HepG2 (cell line): ENCODE measurements at regions not wholly inside any gene's neighbourhood (a gene's known extent, or its start where the extent isn't known, plus 50 kb on each side); places are given as distances from the start of the nearest gene placed in this dataset.

Experiments used
- ATAC-seq: fragments of 200-7000 bp; cut with Tn5 transposase; 3 replicates; pipeline ENCODE4 v1.9.1; 2020; ENCODE audit warnings: mild to moderate bottlenecking, moderate library complexity
- BruUV-seq: library from RNA; stranded (reverse); fragments of 400-500 nt; replicated peaks from 2 replicates; lab custom pipeline; 2021; lab: Mats Ljungman, UMichigan
- CTCF ChIA-PET: fragments of 300-600 bp; formaldehyde crosslinking; extraction: SDS; loops from one replicate; lab custom pipeline; 2021; ENCODE audit warnings: low total read pairs, inconsistent platforms, low intra/inter-chr PET ratio; lab: Yijun Ruan, JAX
- POLR2A ChIA-PET: fragments of 350-600 bp; sonication (Branson Sonifier 250); formaldehyde crosslinking; loops from one replicate; lab custom pipeline; 2020; ENCODE audit warnings: antibody characterized with exemption, inconsistent platforms; lab: Yijun Ruan, JAX
- DNase-seq: peaks from one replicate; pipeline ENCODE4 v3.0.0-alpha.2; 2015; ENCODE audit warnings: low spot score
- FAIRE-seq: peaks from 3 replicates; lab custom pipeline; 2011; peaks lifted over from hg19 to GRCh38; lab: Jason Lieb, UNC
- H2AFZ ChIP-seq: one replicate; pipeline ENCODE4 v1.6.1; 2011; ENCODE audit warnings: low read length, inconsistent platforms
- H3K27ac ChIP-seq: fragments of 300-600 bp; 3 replicates; pipeline ENCODE4 v1.8.0; 2011; ENCODE audit warnings: mixed run types, mild to moderate bottlenecking, mixed read lengths, low read length, inconsistent platforms; ENCODE audit not compliant: insufficient read depth; ENCODE audit errors: extremely low read length
- H3K27me3 ChIP-seq, 2 experiments: fragments of 200-600 bp in 1 of 2; 2 replicates in 1 of 2; 3 replicates in 1 of 2; pipeline versions ENCODE4 v1.6.0 to v1.8.0; 2011; ENCODE audit warnings: low read length in 2 of 2, mild to moderate bottlenecking in 2 of 2, moderate library complexity in 2 of 2, inconsistent platforms in 1 of 2; ENCODE audit not compliant: insufficient read depth in 2 of 2, control insufficient read depth in 1 of 2
- H3K36me3 ChIP-seq, 2 experiments: fragments of 200-600 bp in 1 of 2; replicated peaks in 1 of 2; 2 replicates in 1 of 2; 3 replicates in 1 of 2; pipeline versions ENCODE4 v1.5.1 to v1.8.0; 2011; ENCODE audit warnings: low read length in 2 of 2, inconsistent platforms in 1 of 2; ENCODE audit not compliant: insufficient read depth in 2 of 2, control insufficient read depth in 1 of 2
- H3K4me1 ChIP-seq: 2 replicates; pipeline ENCODE4 v1.5.1; 2012; ENCODE audit warnings: low read length, inconsistent platforms; ENCODE audit not compliant: insufficient read depth
- H3K4me2 ChIP-seq: 2 replicates; pipeline ENCODE4 v1.6.0; 2011; ENCODE audit warnings: low read depth, low read length, inconsistent platforms
- H3K4me3 ChIP-seq, 3 experiments: fragments of 200-600 bp in 1 of 3; sonication (generic), shearing (Covaris generic) in 1 of 3; replicated peaks in 1 of 3; 2 replicates each; pipeline ENCODE4 v1.5.1; 2011 to 2016; ENCODE audit warnings: low read length in 3 of 3, inconsistent platforms in 2 of 3, low read depth in 2 of 3, mild to moderate bottlenecking in 2 of 3, control low read depth in 1 of 3, mixed read lengths in 1 of 3; ENCODE audit not compliant: insufficient read depth in 1 of 3
- H3K79me2 ChIP-seq: one replicate; pipeline ENCODE4 v1.6.1; 2011; ENCODE audit warnings: low read length, inconsistent platforms; ENCODE audit not compliant: insufficient read depth
- H3K9ac ChIP-seq: 2 replicates; pipeline ENCODE4 v1.6.0; 2011; ENCODE audit warnings: mild to moderate bottlenecking, low read depth, low read length, inconsistent platforms; ENCODE audit not compliant: insufficient read depth
- H3K9me3 ChIP-seq: 2 replicates; pipeline ENCODE4 v1.5.1; 2012; ENCODE audit warnings: mild to moderate bottlenecking, low read length
- H4K20me1 ChIP-seq: 2 replicates; pipeline ENCODE4 v1.6.0; 2011; ENCODE audit warnings: inconsistent platforms, mild to moderate bottlenecking, low read length, moderate library complexity; ENCODE audit not compliant: insufficient read depth
- CBX5 ChIP-seq: sonication (generic); formaldehyde crosslinking; IDR thresholded peaks from 2 replicates; pipeline ENCODE4 v1.4.0; 2020; ENCODE audit warnings: missing genetic modification reagents, borderline replicate concordance
- HNRNPUL1 ChIP-seq: fragments of 200-400 bp; formaldehyde crosslinking; IDR thresholded peaks from 2 replicates; pipeline ENCODE4 v1.6.1; 2017; ENCODE audit warnings: low read depth, mild to moderate bottlenecking, low read length, moderate library complexity
- KLF9 ChIP-seq: IDR thresholded peaks from 2 replicates; pipeline ENCODE4 v1.6.1; 2016; ENCODE audit warnings: low read depth
- RFXANK ChIP-seq: IDR thresholded peaks from 2 replicates; pipeline ENCODE4 v1.6.1; 2016
- RXRA ChIP-seq: sonication (generic); formaldehyde crosslinking; IDR thresholded peaks from 2 replicates; pipeline ENCODE4 v1.5.1; 2020; ENCODE audit warnings: missing genetic modification reagents
- SMAD1 ChIP-seq: sonication (generic); formaldehyde crosslinking; IDR thresholded peaks from 2 replicates; pipeline ENCODE4 v1.4.0; 2020; ENCODE audit warnings: missing genetic modification reagents, low read depth, mild to moderate bottlenecking, borderline replicate concordance
- SYNCRIP ChIP-seq: fragments of 200-400 bp; formaldehyde crosslinking; IDR thresholded peaks from 2 replicates; pipeline ENCODE4 v1.6.1; 2018; ENCODE audit warnings: mild to moderate bottlenecking, low read depth, low read length; ENCODE audit not compliant: insufficient read depth
- ZNF709 ChIP-seq: sonication (generic); formaldehyde crosslinking; IDR thresholded peaks from 2 replicates; pipeline ENCODE4 v1.5.0; 2020; ENCODE audit warnings: mild to moderate bottlenecking, missing genetic modification reagents
- ZNF724P ChIP-seq: sonication (generic); formaldehyde crosslinking; IDR thresholded peaks from 2 replicates; pipeline ENCODE4 v1.8.0; 2022; ENCODE audit warnings: missing genetic modification reagents, borderline replicate concordance
- ZNF780A ChIP-seq: sonication (generic); formaldehyde crosslinking; IDR thresholded peaks from 2 replicates; pipeline ENCODE4 v1.8.0; 2022; ENCODE audit warnings: mild to moderate bottlenecking, missing genetic modification reagents, moderate library complexity
- WGBS: methylation state at CpG from one replicate; pipeline ENCODE4 v1.1.6; 2017; ENCODE audit warnings: low lambda C conversion rate; 5-methylcytosine and 5-hydroxymethylcytosine counted together
- in situ Hi-C: cut with HindIII; loops from 2 replicates; pipeline ENCODE4 v1.10.0; 2017; ENCODE audit warnings: low pct_unique_long_range_greater_than_20kb; ENCODE audit not compliant: extremely low pct_ligation_motif_present
- intact Hi-C: fragments of 100-400 bp; cut with micrococcal nuclease; formaldehyde crosslinking; loops from one replicate; pipeline ENCODE4 v1.10.0; 2022; ENCODE audit not compliant: unreplicated experiment
- TF ChIP-seq, protein P1 (sequence below): sonication (generic); formaldehyde crosslinking; IDR thresholded peaks from 2 replicates; pipeline ENCODE4 v1.5.0; 2020; ENCODE audit warnings: missing genetic modification reagents, mild to moderate bottlenecking, borderline replicate concordance
- TF ChIP-seq, protein P2 (sequence below): sonication (generic); formaldehyde crosslinking; IDR thresholded peaks from 2 replicates; pipeline ENCODE4 v1.8.0; 2022; ENCODE audit warnings: missing genetic modification reagents, mild to moderate bottlenecking, borderline replicate concordance
- TF ChIP-seq, protein P3 (sequence below): sonication (generic); formaldehyde crosslinking; IDR thresholded peaks from 2 replicates; pipeline ENCODE4 v1.4.0; 2020; ENCODE audit warnings: missing genetic modification reagents, borderline replicate concordance
- TF ChIP-seq, protein P4 (sequence below): sonication (generic); formaldehyde crosslinking; IDR thresholded peaks from 2 replicates; pipeline ENCODE4 v1.4.0; 2020; ENCODE audit warnings: mild to moderate bottlenecking, missing genetic modification reagents

DNA sequence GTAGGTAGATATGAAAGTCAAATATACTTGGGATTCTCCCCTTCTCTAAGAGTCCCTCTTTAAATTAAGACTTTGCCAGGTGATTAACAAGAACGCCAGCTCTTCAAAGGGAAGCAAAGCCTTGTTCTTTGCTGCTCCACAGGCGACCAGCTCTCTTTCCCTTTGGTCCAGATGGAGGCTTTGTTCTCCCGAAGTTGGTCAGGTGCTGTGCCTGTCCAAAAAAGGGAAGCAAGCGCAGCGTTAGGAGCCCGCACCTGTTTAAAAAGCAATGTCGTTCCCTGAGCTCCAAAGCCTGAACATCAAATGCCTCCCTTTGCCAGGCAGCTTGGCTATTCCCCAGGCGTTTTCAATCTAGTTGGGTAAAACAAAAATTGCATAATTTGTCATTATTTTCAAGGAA, 1913.1 kb upstream of the PIK3C3 start:
- H3K9ac ChIP-seq = no peak overlapping the region
- no peaks in the 10 kb centered on the region for H3K9me3 ChIP-seq
- H3K27ac ChIP-seq = no peak overlapping the region
- in situ Hi-C loops (no loop called here), intact Hi-C loops (no loop called here)
- H3K4me3 ChIP-seq = no peak overlapping the region
- WGBS = 36% methylated on average over 8 of the region's 8 CpGs
- no peak overlapping the region for H3K4me2 ChIP-seq
- ChIA-PET POLR2A (no interaction called here), CTCF (no interaction called here)
- no peak for DNase-seq
- no peaks in the 10 kb centered on the region for H3K79me2 ChIP-seq
- no peaks in the 10 kb centered on the region for H3K4me1 ChIP-seq
- no peak overlapping the region for H2AFZ ChIP-seq
- no peaks in the 10 kb centered on the region for H4K20me1 ChIP-seq
- no peaks in the 10 kb centered on the region for H3K36me3 ChIP-seq
- BruUV-seq = no TSS peak
- no peak for ATAC-seq
- TF ChIP-seq, protein P1, sequence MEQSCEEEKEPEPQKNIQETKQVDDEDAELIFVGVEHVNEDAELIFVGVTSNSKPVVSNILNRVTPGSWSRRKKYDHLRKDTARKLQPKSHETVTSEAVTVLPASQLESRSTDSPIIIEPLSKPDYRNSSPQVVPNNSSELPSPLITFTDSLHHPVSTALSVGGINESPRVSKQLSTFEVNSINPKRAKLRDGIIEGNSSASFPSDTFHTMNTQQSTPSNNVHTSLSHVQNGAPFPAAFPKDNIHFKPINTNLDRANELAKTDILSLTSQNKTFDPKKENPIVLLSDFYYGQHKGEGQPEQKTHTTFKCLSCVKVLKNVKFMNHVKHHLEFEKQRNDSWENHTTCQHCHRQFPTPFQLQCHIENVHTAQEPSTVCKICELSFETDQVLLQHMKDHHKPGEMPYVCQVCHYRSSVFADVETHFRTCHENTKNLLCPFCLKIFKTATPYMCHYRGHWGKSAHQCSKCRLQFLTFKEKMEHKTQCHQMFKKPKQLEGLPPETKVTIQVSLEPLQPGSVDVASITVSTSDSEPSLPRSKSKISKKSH (CRISPR knock-in tag) = no peak
- TF ChIP-seq, protein P2, sequence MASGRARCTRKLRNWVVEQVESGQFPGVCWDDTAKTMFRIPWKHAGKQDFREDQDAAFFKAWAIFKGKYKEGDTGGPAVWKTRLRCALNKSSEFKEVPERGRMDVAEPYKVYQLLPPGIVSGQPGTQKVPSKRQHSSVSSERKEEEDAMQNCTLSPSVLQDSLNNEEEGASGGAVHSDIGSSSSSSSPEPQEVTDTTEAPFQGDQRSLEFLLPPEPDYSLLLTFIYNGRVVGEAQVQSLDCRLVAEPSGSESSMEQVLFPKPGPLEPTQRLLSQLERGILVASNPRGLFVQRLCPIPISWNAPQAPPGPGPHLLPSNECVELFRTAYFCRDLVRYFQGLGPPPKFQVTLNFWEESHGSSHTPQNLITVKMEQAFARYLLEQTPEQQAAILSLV = no peak
- TF ChIP-seq RFXANK (CRISPR knock-in tag) (no peak), RXRA (CRISPR knock-in tag) (no peak), ZNF709 (no peak), SYNCRIP (no peak), ZNF780A (CRISPR knock-in tag) (no peak), HNRNPUL1 (no peak), CBX5 (no peak), KLF9 (CRISPR knock-in tag) (no peak), SMAD1 (CRISPR knock-in tag) (no peak), ZNF724P (CRISPR knock-in tag) (no peak)
- TF ChIP-seq, protein P3, sequence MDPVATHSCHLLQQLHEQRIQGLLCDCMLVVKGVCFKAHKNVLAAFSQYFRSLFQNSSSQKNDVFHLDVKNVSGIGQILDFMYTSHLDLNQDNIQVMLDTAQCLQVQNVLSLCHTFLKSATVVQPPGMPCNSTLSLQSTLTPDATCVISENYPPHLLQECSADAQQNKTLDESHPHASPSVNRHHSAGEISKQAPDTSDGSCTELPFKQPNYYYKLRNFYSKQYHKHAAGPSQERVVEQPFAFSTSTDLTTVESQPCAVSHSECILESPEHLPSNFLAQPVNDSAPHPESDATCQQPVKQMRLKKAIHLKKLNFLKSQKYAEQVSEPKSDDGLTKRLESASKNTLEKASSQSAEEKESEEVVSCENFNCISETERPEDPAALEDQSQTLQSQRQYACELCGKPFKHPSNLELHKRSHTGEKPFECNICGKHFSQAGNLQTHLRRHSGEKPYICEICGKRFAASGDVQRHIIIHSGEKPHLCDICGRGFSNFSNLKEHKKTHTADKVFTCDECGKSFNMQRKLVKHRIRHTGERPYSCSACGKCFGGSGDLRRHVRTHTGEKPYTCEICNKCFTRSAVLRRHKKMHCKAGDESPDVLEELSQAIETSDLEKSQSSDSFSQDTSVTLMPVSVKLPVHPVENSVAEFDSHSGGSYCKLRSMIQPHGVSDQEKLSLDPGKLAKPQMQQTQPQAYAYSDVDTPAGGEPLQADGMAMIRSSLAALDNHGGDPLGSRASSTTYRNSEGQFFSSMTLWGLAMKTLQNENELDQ = no peak
- TF ChIP-seq, protein P4, sequence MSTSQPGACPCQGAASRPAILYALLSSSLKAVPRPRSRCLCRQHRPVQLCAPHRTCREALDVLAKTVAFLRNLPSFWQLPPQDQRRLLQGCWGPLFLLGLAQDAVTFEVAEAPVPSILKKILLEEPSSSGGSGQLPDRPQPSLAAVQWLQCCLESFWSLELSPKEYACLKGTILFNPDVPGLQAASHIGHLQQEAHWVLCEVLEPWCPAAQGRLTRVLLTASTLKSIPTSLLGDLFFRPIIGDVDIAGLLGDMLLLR (CRISPR knock-in tag) = no peak
- TF ChIP-seq, all 625 proteins: peak for 0
- FAIRE-seq = no peak
- H3K27me3 ChIP-seq = no peaks in the 10 kb centered on the region
